ENCODE measurements at regions not wholly inside any gene's neighbourhood (a gene's known extent, or its start where the extent isn't known, plus 50 kb on each side); places are given as distances from the start of the nearest gene placed in this dataset.

- TF ChIP-seq CTCF (conservative IDR thresholded peaks at IDR 0.05) (no peak), ZFX (IDR thresholded peaks at IDR 0.05) (no peak)
Measured at GRCh38 chr21:27825035-27825434, 858.1 kb upstream of the ADAMTS5 start.
